ENCODE measurements at regions not wholly inside any gene's neighbourhood (a gene's known extent, or its start where the extent isn't known, plus 50 kb on each side); places are given as distances from the start of the nearest gene placed in this dataset.

- no peak overlapping the region for H3K27ac ChIP-seq (ENCODE audit: low read length)
- H3K4me3 ChIP-seq (ENCODE audit: low read length), result no peak overlapping the region
- no TSS peak for BruUV-seq (replicated peaks)
- no peaks in the 10 kb centered on the region for H4K20me1 ChIP-seq (ENCODE audit: low read length)
- CTCF ChIA-PET, result no interaction called here
- H3K9ac ChIP-seq (ENCODE audit: low read length), result no peak overlapping the region
- H3K27me3 ChIP-seq (ENCODE audit: low read length), result peaks cover 60% of the 10 kb centered on the region
- TF ChIP-seq EZH2 (IDR thresholded peaks at IDR 0.05; ENCODE audit: low read length, unreplicated experiment) (no peak), EZH2phosphoT487 (IDR thresholded peaks at IDR 0.05; ENCODE audit: borderline replicate concordance, low read length) (no peak)
- TF ChIP-seq, protein P1, sequence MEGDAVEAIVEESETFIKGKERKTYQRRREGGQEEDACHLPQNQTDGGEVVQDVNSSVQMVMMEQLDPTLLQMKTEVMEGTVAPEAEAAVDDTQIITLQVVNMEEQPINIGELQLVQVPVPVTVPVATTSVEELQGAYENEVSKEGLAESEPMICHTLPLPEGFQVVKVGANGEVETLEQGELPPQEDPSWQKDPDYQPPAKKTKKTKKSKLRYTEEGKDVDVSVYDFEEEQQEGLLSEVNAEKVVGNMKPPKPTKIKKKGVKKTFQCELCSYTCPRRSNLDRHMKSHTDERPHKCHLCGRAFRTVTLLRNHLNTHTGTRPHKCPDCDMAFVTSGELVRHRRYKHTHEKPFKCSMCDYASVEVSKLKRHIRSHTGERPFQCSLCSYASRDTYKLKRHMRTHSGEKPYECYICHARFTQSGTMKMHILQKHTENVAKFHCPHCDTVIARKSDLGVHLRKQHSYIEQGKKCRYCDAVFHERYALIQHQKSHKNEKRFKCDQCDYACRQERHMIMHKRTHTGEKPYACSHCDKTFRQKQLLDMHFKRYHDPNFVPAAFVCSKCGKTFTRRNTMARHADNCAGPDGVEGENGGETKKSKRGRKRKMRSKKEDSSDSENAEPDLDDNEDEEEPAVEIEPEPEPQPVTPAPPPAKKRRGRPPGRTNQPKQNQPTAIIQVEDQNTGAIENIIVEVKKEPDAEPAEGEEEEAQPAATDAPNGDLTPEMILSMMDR (conservative IDR thresholded peaks at IDR 0.05; ENCODE audit: low read depth, low read length), result no peak
- H3K4me1 ChIP-seq (ENCODE audit: insufficient read depth, low read length), result no peaks in the 10 kb centered on the region
- H3K9me2 ChIP-seq (replicated peaks; ENCODE audit: low read length), result no peaks in the 10 kb centered on the region
- no peak overlapping the region for H3K4me2 ChIP-seq (ENCODE audit: low read length)
- intact Hi-C loops (cut with micrococcal nuclease), result no loop called here
- H3K79me2 ChIP-seq (ENCODE audit: low read length), result no peaks in the 10 kb centered on the region
- no peaks in the 10 kb centered on the region for H3K9me3 ChIP-seq (ENCODE audit: low read length)
- ATAC-seq, result no peak
- no peak overlapping the region for H2AFZ ChIP-seq (ENCODE audit: low read length)
- no peaks in the 10 kb centered on the region for H3F3A ChIP-seq (ENCODE audit: low read length, unreplicated experiment)
- no peak for DNase-seq
- POLR2A ChIA-PET (ENCODE audit: unreplicated experiment), result no interaction called here
- no peaks in the 10 kb centered on the region for H3K36me3 ChIP-seq (ENCODE audit: low read depth, low read length)
These were observed 73.5 kb upstream of the SRD5A2 start for GRCh38 chr2:31654241-31654640.

DNA sequence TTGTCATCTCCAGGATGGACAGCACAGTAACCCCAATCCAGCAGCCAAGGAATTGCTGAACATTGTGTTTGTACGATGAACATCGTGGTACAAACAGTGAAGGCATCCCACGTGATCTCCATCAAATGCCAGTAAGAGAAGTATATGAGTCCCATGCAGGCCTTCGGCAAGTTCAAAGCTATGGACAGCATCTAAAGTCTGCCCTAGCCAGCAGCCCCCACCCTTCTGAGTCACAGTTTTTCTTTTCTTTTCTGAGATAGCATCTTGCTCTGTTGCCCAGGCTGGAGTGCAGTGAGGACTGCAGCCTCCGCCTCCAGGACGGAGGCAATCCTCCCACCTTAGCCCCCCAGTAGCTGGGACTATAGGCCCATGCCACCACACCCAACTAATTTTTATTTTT is 71.0 kb upstream of the SRD5A2 start:
- Histone ChIP-seq H4K20me1 (ENCODE audit: low read length) (no peaks in the 10 kb centered on the region), H3K27me3 (ENCODE audit: low read length) (peaks cover 73% of the 10 kb centered on the region), H3K9me3 (ENCODE audit: low read length) (no peaks in the 10 kb centered on the region), H3K27ac (ENCODE audit: low read length) (no peak overlapping the region), H3K36me3 (ENCODE audit: low read depth, low read length) (no peaks in the 10 kb centered on the region), H3K4me1 (ENCODE audit: insufficient read depth, low read length) (no peaks in the 10 kb centered on the region), H3K4me3 (ENCODE audit: low read length) (no peak overlapping the region), H3K9me2 (replicated peaks; ENCODE audit: low read length) (no peaks in the 10 kb centered on the region), H3K9ac (ENCODE audit: low read length) (no peak overlapping the region), H3F3A (ENCODE audit: low read length, unreplicated experiment) (no peaks in the 10 kb centered on the region), H2AFZ (ENCODE audit: low read length) (no peak overlapping the region), H3K4me2 (ENCODE audit: low read length) (no peak overlapping the region), H3K79me2 (ENCODE audit: low read length) (no peaks in the 10 kb centered on the region)
- no peak for TF ChIP-seq EZH2phosphoT487 (IDR thresholded peaks at IDR 0.05; ENCODE audit: borderline replicate concordance, low read length)
- TF ChIP-seq, protein P1 (conservative IDR thresholded peaks at IDR 0.05; ENCODE audit: low read depth, low read length), result no peak
- TF ChIP-seq EZH2 (IDR thresholded peaks at IDR 0.05; ENCODE audit: low read length, unreplicated experiment), result no peak
- ATAC-seq (no peak), DNase-seq (no peak)
- CTCF ChIA-PET, result no interaction called here
- intact Hi-C loops (cut with micrococcal nuclease), result no loop called here
- BruUV-seq (replicated peaks), result no TSS peak
- POLR2A ChIA-PET (ENCODE audit: unreplicated experiment), result no interaction called here

GRCh38 chr2:31651267-31651666 is 70.5 kb upstream of the SRD5A2 start:
- H3K9ac ChIP-seq (ENCODE audit: low read length), result no peak overlapping the region
- no peaks in the 10 kb centered on the region for H4K20me1 ChIP-seq (ENCODE audit: low read length)
- intact Hi-C loops (cut with micrococcal nuclease), result no loop called here
- no peaks in the 10 kb centered on the region for H3K9me3 ChIP-seq (ENCODE audit: low read length)
- BruUV-seq (replicated peaks), result no TSS peak
- no peak overlapping the region for H3K4me3 ChIP-seq (ENCODE audit: low read length)
- CTCF ChIA-PET, result no interaction called here
- no peak overlapping the region for H3K27ac ChIP-seq (ENCODE audit: low read length)
- H3K27me3 ChIP-seq (ENCODE audit: low read length), result peaks cover 73% of the 10 kb centered on the region
- TF ChIP-seq, protein P1 (conservative IDR thresholded peaks at IDR 0.05; ENCODE audit: low read depth, low read length), result no peak
- TF ChIP-seq EZH2 (IDR thresholded peaks at IDR 0.05; ENCODE audit: low read length, unreplicated experiment) (no peak), EZH2phosphoT487 (IDR thresholded peaks at IDR 0.05; ENCODE audit: borderline replicate concordance, low read length) (no peak)
- POLR2A ChIA-PET (ENCODE audit: unreplicated experiment), result no interaction called here
- no peaks in the 10 kb centered on the region for H3K9me2 ChIP-seq (replicated peaks; ENCODE audit: low read length)
- no peak overlapping the region for H3K4me2 ChIP-seq (ENCODE audit: low read length)
- H3K4me1 ChIP-seq (ENCODE audit: insufficient read depth, low read length), result no peaks in the 10 kb centered on the region
- ATAC-seq (no peak), DNase-seq (no peak)
- H2AFZ ChIP-seq (ENCODE audit: low read length), result no peak overlapping the region
- H3K79me2 ChIP-seq (ENCODE audit: low read length), result no peaks in the 10 kb centered on the region
- no peaks in the 10 kb centered on the region for H3K36me3 ChIP-seq (ENCODE audit: low read depth, low read length)
- no peaks in the 10 kb centered on the region for H3F3A ChIP-seq (ENCODE audit: low read length, unreplicated experiment)

All from PC-3 (cell line).